HG02759 (cell line): ENCODE measurements at regions not wholly inside any gene's neighbourhood (a gene's known extent, or its start where the extent isn't known, plus 50 kb on each side); places are given as distances from the start of the nearest gene placed in this dataset.
A peak's percentile ranks its signal among the peaks of the same experiment; 100 is the strongest.

ENCODE experiments used
- ATAC-seq: cut with Tn5 transposase; IDR thresholded peaks from one replicate; pipeline ENCODE4 v1.9.1; 2021; ENCODE audit warnings: mild to moderate bottlenecking, moderate library complexity; ENCODE audit not compliant: unreplicated experiment

DNA sequence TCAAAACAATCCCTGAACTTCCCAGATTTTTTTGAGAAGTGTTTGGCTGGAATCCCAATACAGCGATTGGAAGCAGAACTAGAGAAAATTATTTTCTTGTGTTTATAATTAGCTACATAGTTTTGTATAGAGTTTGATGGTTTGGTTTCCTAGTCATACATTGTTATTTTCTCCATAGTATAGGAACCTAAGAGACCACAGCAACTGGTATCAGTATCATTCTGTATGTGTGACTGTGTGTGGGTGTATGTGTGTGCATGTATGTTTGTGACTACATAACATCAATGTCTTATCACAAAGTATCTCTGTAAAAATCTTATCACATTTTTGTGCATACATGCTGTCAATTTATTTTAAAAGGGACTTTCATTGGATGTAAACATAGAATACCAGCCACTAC is 780.5 kb downstream of the MRPL39 start:
- no peak for ATAC-seq

DNA sequence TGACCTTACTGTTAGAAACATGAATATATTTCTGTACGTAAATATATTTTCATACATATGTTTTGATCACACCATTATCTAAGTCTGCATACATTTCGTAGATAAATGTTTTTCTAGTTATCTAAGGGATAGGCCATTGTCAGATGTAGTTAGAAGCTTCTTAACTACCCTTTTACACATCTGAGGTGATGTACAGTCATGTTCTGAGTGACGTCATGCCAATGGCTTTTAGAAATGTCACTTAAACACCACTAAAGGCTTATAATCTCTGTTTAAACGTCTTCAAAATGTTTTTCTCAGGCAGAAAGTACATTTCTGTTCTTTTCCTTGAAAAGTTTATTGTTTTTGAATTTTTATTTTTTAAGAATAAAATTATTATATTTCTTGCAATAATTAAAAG is 781.9 kb downstream of the MRPL39 start:
- ATAC-seq, result no peak

DNA sequence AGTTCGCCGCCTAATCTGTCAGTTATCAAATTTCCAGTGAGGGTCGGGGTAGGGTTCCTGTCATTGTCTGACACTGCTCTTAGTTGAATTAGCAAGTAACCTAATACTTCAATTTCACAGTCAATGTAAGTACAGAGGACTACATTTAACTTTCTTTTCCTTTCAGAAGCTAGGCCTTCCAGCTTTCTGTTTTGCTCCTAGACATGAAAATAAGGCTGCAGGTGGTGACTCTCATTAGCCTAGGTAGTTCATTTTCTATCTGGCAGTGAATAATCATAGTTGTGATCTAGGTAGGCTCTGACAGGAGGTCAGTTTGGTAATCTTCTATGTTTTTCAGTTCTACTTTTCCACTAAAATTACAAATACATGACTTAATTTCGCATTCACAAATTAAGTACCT is 783.1 kb downstream of the MRPL39 start:
- no peak for ATAC-seq

- peak; percentile 52 for ATAC-seq
Measured at GRCh38 chr21:24823247-24823646, 784.0 kb downstream of the MRPL39 start.

DNA sequence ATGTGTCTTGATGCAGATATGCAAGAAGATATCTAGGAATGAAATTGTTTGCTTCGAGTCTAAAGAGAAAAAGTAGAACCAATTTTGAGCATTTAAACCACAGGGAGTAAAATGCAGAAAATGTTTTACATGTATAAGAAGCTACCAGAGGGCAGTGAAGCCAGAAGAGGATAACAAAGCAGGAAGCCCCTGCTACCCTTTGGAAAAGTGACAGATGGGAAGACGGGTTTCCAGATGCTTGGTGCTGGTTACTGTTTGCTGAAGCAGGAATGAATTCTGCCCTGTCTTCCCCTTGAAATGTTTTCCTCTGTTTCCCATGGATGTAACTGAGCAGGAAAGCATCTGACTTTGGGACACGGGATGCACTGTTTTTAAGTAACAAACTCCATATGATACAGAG is 822.2 kb downstream of the MRPL39 start:
- ATAC-seq, result no peak

- no peak for ATAC-seq
Measured at GRCh38 chr21:24781146-24781545, 826.1 kb downstream of the MRPL39 start.

GRCh38 chr21:24759348-24760075 is 847.8 kb downstream of the MRPL39 start:
- no peak for ATAC-seq

DNA sequence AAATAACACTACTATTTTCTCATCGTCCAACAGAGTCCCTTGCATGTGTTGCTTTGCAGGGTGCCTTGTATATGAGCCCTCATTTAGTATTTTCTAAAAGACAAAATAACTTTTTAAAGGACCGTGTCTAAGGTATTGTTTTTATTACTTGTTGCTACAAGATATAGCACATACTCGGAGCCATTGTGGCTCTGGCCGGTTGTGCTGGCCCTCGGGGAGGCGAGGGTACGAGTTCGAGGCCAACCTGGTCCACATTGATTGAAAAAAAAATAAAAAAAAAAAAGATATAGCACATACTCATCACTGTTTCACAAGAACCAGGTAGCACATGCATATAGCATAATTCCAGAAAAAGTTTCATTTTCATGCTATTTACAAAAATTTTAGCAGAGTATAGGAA is 869.2 kb downstream of the MRPL39 start:
- no peak for ATAC-seq

DNA sequence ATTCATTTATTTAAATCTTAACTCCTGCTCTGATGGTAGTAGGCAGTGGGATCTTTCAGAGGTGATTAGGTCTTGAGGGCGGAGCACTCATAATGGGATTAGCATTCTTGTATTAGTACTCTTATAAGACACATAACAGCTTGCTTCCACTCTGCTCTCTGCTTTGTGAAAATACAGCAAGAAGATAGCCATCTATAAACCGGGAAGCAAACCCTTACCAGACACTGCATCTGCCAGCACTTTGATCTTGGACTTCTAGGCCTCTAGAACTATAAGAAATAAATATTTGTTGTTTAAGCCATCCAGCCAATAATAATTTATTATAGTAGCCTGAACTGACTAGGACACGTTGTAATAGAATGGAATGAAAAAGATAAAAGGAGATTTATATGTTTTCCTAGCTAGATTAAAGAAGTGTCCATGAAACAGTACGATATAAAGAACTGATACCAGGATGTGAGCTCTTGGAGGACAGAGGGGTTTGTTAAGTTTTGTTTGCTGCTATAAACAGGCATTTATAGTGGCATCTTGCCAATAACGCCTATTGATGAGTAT is 869.9 kb downstream of the MRPL39 start:
- no peak for ATAC-seq

DNA sequence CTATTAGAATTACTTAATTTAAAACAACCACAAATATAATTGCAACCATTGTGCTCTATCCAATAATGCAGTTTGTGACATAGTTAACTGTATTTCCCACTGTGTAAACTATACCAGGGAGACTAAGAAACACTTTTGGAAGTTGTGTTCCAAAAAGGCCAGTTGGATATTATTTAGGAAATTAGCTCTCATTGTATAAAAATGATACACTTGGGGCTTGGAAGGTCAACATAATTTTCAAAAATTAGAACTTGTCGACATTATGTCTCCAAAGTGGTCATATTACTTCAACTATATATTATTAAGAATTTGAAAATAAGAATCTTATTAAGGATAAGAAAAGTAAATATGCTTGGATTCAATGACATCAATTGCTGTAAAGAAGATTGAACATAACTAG is 876.6 kb downstream of the MRPL39 start:
- ATAC-seq, result no peak

DNA sequence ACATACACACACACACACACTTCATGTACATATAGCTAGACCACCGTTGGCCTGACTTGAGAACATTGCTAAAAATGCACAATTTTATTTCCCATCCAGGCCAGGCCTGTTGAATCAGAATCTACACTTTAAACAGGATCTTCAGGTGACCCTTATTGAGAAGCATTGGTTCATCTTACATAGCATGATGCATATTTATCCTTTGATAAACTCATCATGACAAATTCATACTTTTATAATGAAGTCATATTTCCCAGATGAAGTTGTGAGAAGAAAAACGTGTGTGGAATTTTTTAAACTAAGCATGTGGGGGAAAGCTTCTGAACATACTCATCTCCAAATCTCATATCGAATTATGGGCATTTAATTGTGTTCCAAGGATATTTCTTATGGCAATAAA is 877.7 kb downstream of the MRPL39 start:
- ATAC-seq, result no peak

GRCh38 chr21:24727803-24728440 is 879.4 kb downstream of the MRPL39 start:
- no peak for ATAC-seq

- ATAC-seq, result no peak
Measured at GRCh38 chr21:24716281-24716918, 890.9 kb downstream of the MRPL39 start.

DNA sequence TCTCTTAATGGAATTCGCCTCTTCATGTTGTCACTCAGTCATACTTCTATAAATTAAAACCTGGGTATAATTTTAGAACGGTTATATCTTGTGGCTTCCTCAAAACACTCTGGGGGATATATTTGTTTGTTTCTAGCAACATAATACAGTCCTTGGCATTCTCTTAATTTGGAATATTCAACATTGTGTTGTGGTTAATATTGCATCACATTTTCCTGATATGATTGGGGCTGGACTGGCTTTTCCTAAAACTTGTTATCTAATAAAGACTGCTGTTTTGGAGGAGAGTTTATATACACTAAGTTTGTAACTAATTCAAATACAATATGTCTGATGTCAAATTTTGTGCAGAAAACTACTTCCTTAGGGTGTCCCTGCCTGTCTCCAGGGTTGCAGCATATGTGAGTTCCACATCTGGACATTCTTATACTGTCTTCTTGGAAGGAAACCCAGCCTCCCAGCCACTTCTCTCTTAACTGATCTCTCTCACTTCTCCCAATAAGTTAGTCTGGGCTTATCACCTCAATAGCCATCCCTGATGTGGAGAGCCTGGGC is 892.6 kb downstream of the MRPL39 start:
- no peak for ATAC-seq

GRCh38 chr21:24705201-24705600 is 902.1 kb downstream of the MRPL39 start:
- ATAC-seq, result no peak

DNA sequence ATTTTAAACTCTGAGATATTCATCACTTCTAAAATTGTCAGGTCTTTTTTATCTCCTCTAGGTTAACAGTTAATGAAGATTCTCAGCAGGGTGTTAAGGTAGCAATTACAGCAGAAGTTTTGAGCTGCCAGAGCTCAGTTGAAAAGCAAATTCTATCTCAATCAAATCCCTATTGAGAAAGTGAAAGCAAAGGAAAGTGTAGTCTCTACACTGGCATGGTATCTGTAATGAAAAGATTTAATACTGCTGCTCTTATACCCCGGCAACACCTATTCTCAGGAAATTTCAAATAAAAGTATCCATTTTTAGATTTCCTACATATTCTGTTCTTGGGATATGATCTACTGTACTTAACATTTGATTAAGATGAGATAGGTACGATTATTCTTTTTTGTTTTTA is 913.5 kb downstream of the MRPL39 start:
- no peak for ATAC-seq

GRCh38 chr21:24681456-24681855 is 925.8 kb downstream of the MRPL39 start:
- no peak for ATAC-seq

DNA sequence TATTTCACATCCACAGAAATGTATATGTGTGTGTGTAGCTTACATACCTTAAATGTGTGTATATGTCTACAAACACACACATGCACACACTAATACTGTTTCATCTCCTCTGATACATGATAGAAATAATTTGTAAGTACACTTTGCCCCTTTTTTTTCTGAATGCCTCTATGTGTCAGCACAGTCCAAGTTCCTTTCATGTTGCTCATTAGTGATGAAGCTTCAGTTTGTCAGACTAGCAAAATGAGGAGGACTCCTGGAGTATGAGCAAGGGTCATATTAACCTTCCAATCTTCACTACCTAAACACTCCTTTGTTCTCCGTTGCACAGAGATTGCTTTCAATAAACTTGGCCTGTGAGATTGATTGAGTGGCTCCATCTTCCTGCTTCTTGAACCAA is 935.4 kb downstream of the MRPL39 start:
- no peak for ATAC-seq

DNA sequence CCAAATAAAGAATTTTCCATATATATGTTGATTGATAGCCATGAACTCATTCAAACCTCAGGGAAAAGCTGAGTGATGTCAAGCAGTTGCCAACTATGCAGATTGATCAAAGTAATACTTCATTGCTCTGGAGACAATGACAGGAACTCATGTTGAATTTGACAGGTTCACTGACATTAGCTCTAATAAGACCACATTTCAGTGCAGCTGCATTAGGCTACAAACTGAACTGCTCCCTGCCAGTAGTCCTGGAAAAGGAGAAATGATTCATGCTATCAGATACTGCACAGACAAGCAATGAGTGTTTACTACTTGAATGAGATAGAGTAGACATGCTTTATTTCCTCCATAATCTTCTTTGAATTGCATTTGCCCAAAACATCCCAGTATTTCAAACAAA is 948.4 kb downstream of the MRPL39 start:
- ATAC-seq, result no peak

DNA sequence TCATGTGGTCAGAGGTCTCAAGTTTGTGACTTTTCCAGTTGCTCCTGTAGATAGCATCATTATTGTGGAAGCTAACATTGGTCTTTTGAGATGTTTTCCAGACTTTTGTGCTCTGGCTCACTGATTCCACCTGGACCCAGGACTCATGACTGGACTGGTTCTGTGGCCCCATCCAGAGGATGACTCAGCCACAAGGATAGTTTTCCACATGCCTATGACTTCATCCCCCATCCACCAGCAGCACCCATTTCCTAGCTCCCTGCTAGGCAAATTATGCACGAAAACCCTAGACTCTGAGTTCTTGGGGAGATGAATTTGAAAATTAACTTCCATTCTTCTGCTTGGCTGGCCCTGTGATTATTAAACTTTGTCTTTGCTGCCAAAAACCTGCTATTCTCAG is 949.3 kb downstream of the MRPL39 start:
- no peak for ATAC-seq

GRCh38 chr21:24649691-24650090 is 957.6 kb downstream of the MRPL39 start:
- no peak for ATAC-seq

DNA sequence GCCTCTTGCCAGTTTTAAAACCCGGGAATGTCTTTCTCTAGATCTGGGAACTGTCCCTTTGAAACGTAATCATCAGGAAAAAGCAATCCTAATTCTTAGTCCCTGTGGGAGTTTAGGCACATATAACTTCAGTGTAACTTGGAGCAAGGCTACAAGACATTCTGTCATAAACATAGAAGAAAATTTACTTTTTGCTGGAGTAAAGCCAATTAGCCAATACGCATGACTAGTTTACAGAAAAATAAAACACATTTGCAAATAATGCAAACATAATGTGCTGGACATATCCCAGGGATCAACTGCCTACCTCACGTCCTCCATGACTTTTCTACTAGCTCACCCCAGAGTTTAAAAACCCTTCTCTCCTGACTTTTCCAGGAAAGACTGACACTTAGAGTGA is 970.6 kb downstream of the MRPL39 start:
- no peak for ATAC-seq
